GM12878 (cell line): ENCODE measurements at regions not wholly inside any gene's neighbourhood (a gene's known extent, or its start where the extent isn't known, plus 50 kb on each side); places are given as distances from the start of the nearest gene placed in this dataset.

Experiments
- ATAC-seq: fragments of 200-7000 bp; cut with Tn5 transposase; 3 replicates; pipeline ENCODE4 v1.9.1; 2020; ENCODE audit warnings: mild to moderate bottlenecking, moderate library complexity
- BruUV-seq: library from RNA; stranded (reverse); fragments of 400-500 nt; replicated peaks from 2 replicates; lab custom pipeline; 2021; lab: Mats Ljungman, UMichigan
- CTCF ChIA-PET: fragments of 300-600 bp; sonication (Branson Sonifier 250); formaldehyde crosslinking; extraction: SDS; loops from one replicate; lab custom pipeline; 2021; ENCODE audit warnings: inconsistent platforms; lab: Yijun Ruan, JAX
- POLR2A ChIA-PET: fragments of 350-600 bp; formaldehyde crosslinking; extraction: SDS; loops from one replicate; lab custom pipeline; 2021; ENCODE audit warnings: inconsistent platforms; lab: Charles Lee
- RAD21 ChIA-PET: fragments of 300-600 bp; sonication (Branson Sonifier 250); formaldehyde crosslinking; loops from one replicate; lab custom pipeline; 2023; ENCODE audit warnings: antibody characterized with exemption; ENCODE audit not compliant: unreplicated experiment; lab: Charles Lee
- SMC1A ChIA-PET: fragments of 300-600 bp; sonication (Branson Sonifier 250); formaldehyde crosslinking; loops from one replicate; lab custom pipeline; 2023; ENCODE audit not compliant: unreplicated experiment, uncharacterized antibody; lab: Charles Lee
- DNase-seq: peaks from one replicate; pipeline ENCODE4 v3.0.0-alpha.2; 2011; ENCODE audit warnings: low read depth, low spot score
- FAIRE-seq: peaks from 3 replicates; lab custom pipeline; 2011; peaks lifted over from hg19 to GRCh38; lab: Jason Lieb, UNC
- H2AFZ ChIP-seq: 2 replicates; pipeline ENCODE4 v1.6.0; 2011; ENCODE audit warnings: low read depth, low read length, control low read depth; ENCODE audit not compliant: control insufficient read depth
- H3K27ac ChIP-seq: 2 replicates; pipeline ENCODE4 v1.5.1; 2011; ENCODE audit warnings: control low read depth; ENCODE audit not compliant: control insufficient read depth, insufficient read depth
- H3K27me3 ChIP-seq, 2 experiments: replicated peaks in 1 of 2; 2 replicates each; pipeline versions ENCODE4 v1.6.0 to v1.6.1; 2011; ENCODE audit warnings: low read length in 1 of 2; ENCODE audit not compliant: control insufficient read depth in 2 of 2, insufficient read depth in 2 of 2
- H3K36me3 ChIP-seq, 2 experiments: 2 replicates each; pipeline ENCODE4 v1.5.1; 2011; ENCODE audit warnings: low read length in 1 of 2; ENCODE audit not compliant: control insufficient read depth in 2 of 2, insufficient read depth in 2 of 2
- H3K4me1 ChIP-seq: 2 replicates; pipeline ENCODE4 v1.6.1; 2011; ENCODE audit warnings: mild to moderate bottlenecking, low read length, moderate library complexity, mixed read lengths; ENCODE audit not compliant: control insufficient read depth, insufficient read depth
- H3K4me2 ChIP-seq: 2 replicates; pipeline ENCODE4 v1.6.0; 2011; ENCODE audit warnings: control low read depth; ENCODE audit not compliant: control insufficient read depth, insufficient read depth
- H3K4me3 ChIP-seq: fragments of 200-600 bp; sonication (generic); 2 replicates; pipeline ENCODE4 v1.5.1; 2016
- H3K79me2 ChIP-seq: 2 replicates; pipeline ENCODE4 v1.6.0; 2011; ENCODE audit warnings: low read length; ENCODE audit not compliant: control insufficient read depth, insufficient read depth
- H3K9ac ChIP-seq: 2 replicates; pipeline ENCODE4 v1.8.0; 2011; ENCODE audit warnings: low read length, control low read depth, mixed read lengths; ENCODE audit not compliant: control insufficient read depth, insufficient read depth
- H3K9me3 ChIP-seq: replicated peaks from 3 replicates; pipeline ENCODE4 v1.5.1; 2011; ENCODE audit warnings: mild to moderate bottlenecking, low read length; ENCODE audit not compliant: control insufficient read depth, insufficient read depth
- H4K20me1 ChIP-seq: 2 replicates; pipeline ENCODE4 v1.6.0; 2011; ENCODE audit not compliant: control insufficient read depth, insufficient read depth
- CBX5 ChIP-seq: sonication (generic); IDR thresholded peaks from 2 replicates; pipeline ENCODE4 v1.6.1; 2016; ENCODE audit warnings: low read depth, moderate library complexity, mild to moderate bottlenecking, inconsistent platforms
- CREB1 ChIP-seq: IDR thresholded peaks from 2 replicates; pipeline ENCODE4 v1.6.1; 2012; ENCODE audit warnings: low read depth, mild to moderate bottlenecking, inconsistent platforms
- CREM ChIP-seq: IDR thresholded peaks from 2 replicates; pipeline ENCODE4 v1.6.1; 2014; ENCODE audit warnings: antibody characterized with exemption, low read depth
- GABPA ChIP-seq: IDR thresholded peaks from 2 replicates; pipeline ENCODE4 v1.6.1; 2014; ENCODE audit warnings: antibody characterized with exemption, low read depth, mild to moderate bottlenecking, inconsistent platforms
- HDAC2 ChIP-seq: fragments of 200-600 bp; sonication (generic); IDR thresholded peaks from 2 replicates; pipeline ENCODE4 v1.6.1; 2017
- HDGF ChIP-seq: fragments of 450-650 bp; IDR thresholded peaks from 2 replicates; pipeline ENCODE4 v1.6.1; 2016; ENCODE audit warnings: antibody characterized with exemption
- MTA2 ChIP-seq: fragments of 450-650 bp; IDR thresholded peaks from 2 replicates; pipeline ENCODE4 v1.6.1; 2016; ENCODE audit warnings: low read depth, mild to moderate bottlenecking, moderate library complexity
- NFYA ChIP-seq: IDR thresholded peaks from 2 replicates; pipeline ENCODE4 v1.6.1; 2011; ENCODE audit warnings: low read depth, mild to moderate bottlenecking, low read length, improper control_type of control experiment, borderline replicate concordance
- NR2C2 ChIP-seq: IDR thresholded peaks from 2 replicates; pipeline ENCODE4 v1.6.1; 2011; ENCODE audit warnings: borderline replicate concordance, low read depth; ENCODE audit not compliant: control insufficient read depth, insufficient read length
- PAX5 ChIP-seq: IDR thresholded peaks from 2 replicates; pipeline ENCODE4 v1.6.1; 2011; ENCODE audit warnings: low read depth, low read length, borderline replicate concordance
- POLR2AphosphoS2 ChIP-seq: IDR thresholded peaks from 2 replicates; pipeline ENCODE4 v1.6.1; 2011; ENCODE audit warnings: low read depth, mild to moderate bottlenecking, low read length, improper control_type of control experiment, moderate library complexity
- SMARCA5 ChIP-seq: fragments of 450-650 bp; IDR thresholded peaks from 2 replicates; pipeline ENCODE4 v1.6.1; 2017; ENCODE audit warnings: mild to moderate bottlenecking
- TCF3 ChIP-seq: IDR thresholded peaks from 2 replicates; pipeline ENCODE4 v1.6.1; 2012; ENCODE audit warnings: low read depth, mild to moderate bottlenecking, low read length, borderline replicate concordance; ENCODE audit not compliant: insufficient read depth
- ZNF207 ChIP-seq: fragments of 450-650 bp; IDR thresholded peaks from 2 replicates; pipeline ENCODE4 v1.6.1; 2014; ENCODE audit warnings: antibody characterized with exemption, mild to moderate bottlenecking, borderline replicate concordance
- in situ Hi-C: fragments of 300-500 bp; cut with MboI; formaldehyde crosslinking; loops from 9 replicates; pipeline ENCODE4 v1.14.3; 2018; ENCODE audit warnings: mixed read lengths
- intact Hi-C: fragments of 100-400 bp; cut with micrococcal nuclease; formaldehyde crosslinking; loops from one replicate; pipeline ENCODE4 v1.14.2; 2022; ENCODE audit not compliant: unreplicated experiment
- TF ChIP-seq, protein P1 (sequence below): IDR thresholded peaks from 2 replicates; pipeline ENCODE4 v1.6.1; 2012; ENCODE audit warnings: low read length, inconsistent platforms
- TF ChIP-seq, protein P2 (sequence below): fragments of 450-650 bp; IDR thresholded peaks from 2 replicates; pipeline ENCODE4 v1.6.1; 2017; ENCODE audit warnings: mild to moderate bottlenecking, moderate library complexity
- TF ChIP-seq, protein P3 (sequence below): fragments of 150-350 bp; IDR thresholded peaks from 2 replicates; pipeline ENCODE4 v1.6.1; 2014; ENCODE audit warnings: mild to moderate bottlenecking, low read depth, low read length

DNA sequence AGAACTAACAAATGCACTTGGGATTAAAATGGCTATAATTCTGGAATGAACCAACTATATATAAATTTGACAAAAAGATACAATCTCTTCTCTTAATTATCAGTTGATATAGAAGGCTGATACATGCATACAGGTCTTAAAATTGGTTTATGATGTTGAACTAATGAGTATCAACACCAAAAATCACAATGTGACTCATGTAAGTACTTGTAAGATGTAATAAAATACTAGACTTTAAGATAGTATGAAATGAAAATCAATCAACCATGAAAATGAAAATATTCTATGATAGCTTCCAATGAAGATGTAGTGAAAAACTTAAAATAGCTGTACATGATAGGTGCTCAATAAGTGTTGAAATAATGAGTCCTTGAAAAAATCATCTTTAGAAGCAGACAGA, 116.6 kb upstream of the SOX5 start:
- no peaks in the 10 kb centered on the region for H3K27me3 ChIP-seq
- RAD21 ChIA-PET, result no interaction called here
- no peak overlapping the region for H2AFZ ChIP-seq
- H3K4me3 ChIP-seq, result no peak overlapping the region
- POLR2A ChIA-PET, result no interaction called here
- CTCF ChIA-PET, result no interaction called here
- intact Hi-C loops, result no loop called here
- no peak overlapping the region for H3K9ac ChIP-seq
- no peak overlapping the region for H3K4me2 ChIP-seq
- no peak for FAIRE-seq
- no peaks in the 10 kb centered on the region for H3K79me2 ChIP-seq
- DNase-seq, result no peak
- no TSS peak for BruUV-seq
- no peaks in the 10 kb centered on the region for H3K4me1 ChIP-seq
- in situ Hi-C loops, result no loop called here
- TF ChIP-seq TCF3 (no peak), POLR2AphosphoS2 (no peak), MTA2 (no peak), GABPA (no peak), PAX5 (no peak), SMARCA5 (no peak), CREB1 (no peak), HDAC2 (no peak), HDGF (no peak), NR2C2 (no peak), CBX5 (no peak), NFYA (no peak), CREM (no peak), ZNF207 (no peak)
- TF ChIP-seq, protein P1, sequence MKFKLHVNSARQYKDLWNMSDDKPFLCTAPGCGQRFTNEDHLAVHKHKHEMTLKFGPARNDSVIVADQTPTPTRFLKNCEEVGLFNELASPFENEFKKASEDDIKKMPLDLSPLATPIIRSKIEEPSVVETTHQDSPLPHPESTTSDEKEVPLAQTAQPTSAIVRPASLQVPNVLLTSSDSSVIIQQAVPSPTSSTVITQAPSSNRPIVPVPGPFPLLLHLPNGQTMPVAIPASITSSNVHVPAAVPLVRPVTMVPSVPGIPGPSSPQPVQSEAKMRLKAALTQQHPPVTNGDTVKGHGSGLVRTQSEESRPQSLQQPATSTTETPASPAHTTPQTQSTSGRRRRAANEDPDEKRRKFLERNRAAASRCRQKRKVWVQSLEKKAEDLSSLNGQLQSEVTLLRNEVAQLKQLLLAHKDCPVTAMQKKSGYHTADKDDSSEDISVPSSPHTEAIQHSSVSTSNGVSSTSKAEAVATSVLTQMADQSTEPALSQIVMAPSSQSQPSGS, result no peak
- TF ChIP-seq, protein P2, sequence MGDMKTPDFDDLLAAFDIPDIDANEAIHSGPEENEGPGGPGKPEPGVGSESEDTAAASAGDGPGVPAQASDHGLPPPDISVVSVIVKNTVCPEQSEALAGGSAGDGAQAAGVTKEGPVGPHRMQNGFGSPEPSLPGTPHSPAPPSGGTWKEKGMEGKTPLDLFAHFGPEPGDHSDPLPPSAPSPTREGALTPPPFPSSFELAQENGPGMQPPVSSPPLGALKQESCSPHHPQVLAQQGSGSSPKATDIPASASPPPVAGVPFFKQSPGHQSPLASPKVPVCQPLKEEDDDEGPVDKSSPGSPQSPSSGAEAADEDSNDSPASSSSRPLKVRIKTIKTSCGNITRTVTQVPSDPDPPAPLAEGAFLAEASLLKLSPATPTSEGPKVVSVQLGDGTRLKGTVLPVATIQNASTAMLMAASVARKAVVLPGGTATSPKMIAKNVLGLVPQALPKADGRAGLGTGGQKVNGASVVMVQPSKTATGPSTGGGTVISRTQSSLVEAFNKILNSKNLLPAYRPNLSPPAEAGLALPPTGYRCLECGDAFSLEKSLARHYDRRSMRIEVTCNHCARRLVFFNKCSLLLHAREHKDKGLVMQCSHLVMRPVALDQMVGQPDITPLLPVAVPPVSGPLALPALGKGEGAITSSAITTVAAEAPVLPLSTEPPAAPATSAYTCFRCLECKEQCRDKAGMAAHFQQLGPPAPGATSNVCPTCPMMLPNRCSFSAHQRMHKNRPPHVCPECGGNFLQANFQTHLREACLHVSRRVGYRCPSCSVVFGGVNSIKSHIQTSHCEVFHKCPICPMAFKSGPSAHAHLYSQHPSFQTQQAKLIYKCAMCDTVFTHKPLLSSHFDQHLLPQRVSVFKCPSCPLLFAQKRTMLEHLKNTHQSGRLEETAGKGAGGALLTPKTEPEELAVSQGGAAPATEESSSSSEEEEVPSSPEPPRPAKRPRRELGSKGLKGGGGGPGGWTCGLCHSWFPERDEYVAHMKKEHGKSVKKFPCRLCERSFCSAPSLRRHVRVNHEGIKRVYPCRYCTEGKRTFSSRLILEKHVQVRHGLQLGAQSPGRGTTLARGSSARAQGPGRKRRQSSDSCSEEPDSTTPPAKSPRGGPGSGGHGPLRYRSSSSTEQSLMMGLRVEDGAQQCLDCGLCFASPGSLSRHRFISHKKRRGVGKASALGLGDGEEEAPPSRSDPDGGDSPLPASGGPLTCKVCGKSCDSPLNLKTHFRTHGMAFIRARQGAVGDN, result no peak
- TF ChIP-seq, protein P3, sequence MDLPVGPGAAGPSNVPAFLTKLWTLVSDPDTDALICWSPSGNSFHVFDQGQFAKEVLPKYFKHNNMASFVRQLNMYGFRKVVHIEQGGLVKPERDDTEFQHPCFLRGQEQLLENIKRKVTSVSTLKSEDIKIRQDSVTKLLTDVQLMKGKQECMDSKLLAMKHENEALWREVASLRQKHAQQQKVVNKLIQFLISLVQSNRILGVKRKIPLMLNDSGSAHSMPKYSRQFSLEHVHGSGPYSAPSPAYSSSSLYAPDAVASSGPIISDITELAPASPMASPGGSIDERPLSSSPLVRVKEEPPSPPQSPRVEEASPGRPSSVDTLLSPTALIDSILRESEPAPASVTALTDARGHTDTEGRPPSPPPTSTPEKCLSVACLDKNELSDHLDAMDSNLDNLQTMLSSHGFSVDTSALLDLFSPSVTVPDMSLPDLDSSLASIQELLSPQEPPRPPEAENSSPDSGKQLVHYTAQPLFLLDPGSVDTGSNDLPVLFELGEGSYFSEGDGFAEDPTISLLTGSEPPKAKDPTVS, result no peak
- ATAC-seq, result no peak
- H3K9me3 ChIP-seq, result no peaks in the 10 kb centered on the region
- H3K36me3 ChIP-seq, result no peaks in the 10 kb centered on the region
- SMC1A ChIA-PET, result no interaction called here
- H3K27ac ChIP-seq, result no peak overlapping the region
- no peaks in the 10 kb centered on the region for H4K20me1 ChIP-seq
